GM18519 (cell line): ENCODE measurements at regions not wholly inside any gene's neighbourhood (a gene's known extent, or its start where the extent isn't known, plus 50 kb on each side); places are given as distances from the start of the nearest gene placed in this dataset.
"Not testable (repeated sequence)": the region's sequence is repeated elsewhere in the genome, so short reads cannot be mapped to it uniquely, and the experiment has no call there.

Source experiments
- ATAC-seq: cut with Tn5 transposase; IDR thresholded peaks from one replicate; pipeline ENCODE4 v1.9.1; 2021; ENCODE audit warnings: mild to moderate bottlenecking, moderate library complexity; ENCODE audit not compliant: unreplicated experiment, low FRiP score

DNA sequence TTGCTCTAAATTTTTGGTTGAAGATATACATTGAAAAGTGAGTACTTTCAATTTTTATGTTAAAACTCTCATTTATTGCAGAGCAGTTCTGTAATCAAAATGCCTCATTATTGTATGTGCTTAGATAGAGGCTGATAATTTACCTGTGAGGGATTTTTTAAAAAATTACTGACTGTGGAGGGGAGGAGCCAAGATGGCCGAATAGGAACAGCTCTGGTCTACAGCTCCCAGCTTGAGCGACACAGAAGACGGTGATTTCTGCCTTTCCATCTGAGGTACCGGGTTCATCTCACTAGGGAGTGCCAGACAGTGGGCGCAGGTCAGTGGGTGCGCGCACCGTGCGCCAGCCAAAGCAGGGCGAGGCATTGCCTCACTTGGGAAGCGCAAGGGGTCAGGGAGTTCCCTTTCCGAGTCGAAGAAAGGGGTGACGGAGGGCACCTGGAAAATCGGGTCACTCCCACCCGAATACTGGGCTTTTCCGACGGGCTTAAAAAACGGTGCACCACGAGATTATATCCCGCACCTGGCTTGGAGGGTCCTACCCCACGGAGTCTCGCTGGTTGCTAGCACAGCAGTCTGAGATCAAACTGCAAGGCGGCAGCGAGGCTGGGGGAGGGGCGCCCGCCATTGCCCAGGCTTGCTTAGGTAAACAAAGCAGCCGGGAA is 89.4 kb downstream of the DDX11 start:
- not testable (repeated sequence) for ATAC-seq

DNA sequence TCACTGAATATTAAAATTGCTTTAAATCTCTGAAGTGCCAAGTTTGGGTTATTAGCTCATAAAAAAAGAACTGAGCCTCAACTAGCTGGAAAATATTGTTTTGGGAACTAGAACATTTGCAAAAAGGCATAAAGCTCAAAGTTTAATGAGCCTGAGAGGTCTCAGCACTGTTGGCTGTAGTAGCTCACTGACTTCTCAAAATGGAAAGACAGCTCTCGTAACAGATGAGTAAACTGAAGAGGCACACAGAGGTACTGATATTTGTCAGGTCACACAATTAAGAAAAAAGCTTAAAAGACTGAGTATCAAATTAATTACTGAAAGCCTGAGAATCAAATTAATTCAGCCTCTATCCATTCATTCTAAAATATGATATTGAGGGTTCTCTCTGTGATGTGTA is 100.6 kb downstream of the DDX11 start:
- not testable (repeated sequence) for ATAC-seq

- not testable (repeated sequence) for ATAC-seq
Observed at GRCh38 chr12:31177514-31177913, 103.9 kb downstream of the DDX11 start.

DNA sequence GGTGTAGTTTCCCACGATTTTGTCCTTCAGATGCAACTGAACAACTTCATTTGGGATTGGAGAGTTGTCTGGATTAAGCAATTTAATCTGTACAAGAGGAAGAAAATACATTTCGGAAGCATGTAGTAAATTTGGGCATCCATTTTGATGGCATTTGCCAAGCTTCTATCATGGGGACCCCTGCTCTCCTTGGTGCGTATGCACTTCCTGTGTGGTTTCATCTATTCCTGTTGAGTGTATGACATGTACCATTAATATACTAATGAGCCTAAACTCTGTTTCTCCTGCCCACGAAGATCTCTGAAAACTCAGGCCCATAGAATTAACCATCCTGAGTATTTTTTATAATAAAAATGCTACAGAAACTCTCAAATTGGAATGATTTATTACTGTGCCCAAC is 105.2 kb downstream of the DDX11 start:
- not testable (repeated sequence) for ATAC-seq

- not testable (repeated sequence) for ATAC-seq
Observed at GRCh38 chr12:31179627-31180237, 106.1 kb downstream of the DDX11 start.

DNA sequence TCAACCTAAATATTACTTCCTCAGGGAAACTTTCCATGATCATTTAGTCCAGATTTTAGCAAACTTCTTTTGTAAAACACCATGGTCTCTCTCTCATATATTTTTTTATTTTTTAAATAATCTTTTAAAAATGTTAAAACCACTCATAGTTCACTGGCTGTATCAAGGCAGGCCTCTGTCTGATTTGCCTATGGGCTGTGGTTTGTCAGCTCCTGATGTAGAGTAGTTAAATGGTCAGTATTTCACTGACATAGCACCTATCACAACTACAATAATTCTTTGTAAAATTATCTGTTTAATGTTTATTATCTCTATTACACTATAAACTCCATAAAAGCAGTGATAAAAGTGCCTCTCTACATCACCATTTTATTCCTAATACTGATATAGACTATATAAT is 108.9 kb downstream of the DDX11 start:
- not testable (repeated sequence) for ATAC-seq

GRCh38 chr12:31183107-31183506 is 109.4 kb downstream of the DDX11 start:
- ATAC-seq, result not testable (repeated sequence)

DNA sequence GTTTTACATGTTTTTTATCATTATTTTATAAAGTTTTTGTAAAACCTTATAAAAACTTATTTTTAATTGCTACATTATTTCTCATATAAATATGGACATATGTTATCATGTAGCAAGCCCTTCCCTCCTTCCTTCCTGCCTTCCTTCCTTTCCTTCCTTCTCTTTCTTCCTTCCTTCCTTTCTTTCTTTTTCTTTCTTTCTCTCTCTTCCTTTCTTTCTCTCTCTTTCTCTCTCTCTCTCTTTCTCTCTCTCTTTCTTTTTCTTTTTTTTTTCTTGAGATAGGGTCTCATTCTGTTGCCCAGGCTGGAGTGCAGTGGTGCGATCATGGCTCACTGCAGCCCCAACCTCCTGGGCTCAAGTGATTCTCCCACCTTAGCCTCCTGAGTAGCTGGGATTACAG is 110.2 kb downstream of the DDX11 start:
- ATAC-seq, result not testable (repeated sequence)

DNA sequence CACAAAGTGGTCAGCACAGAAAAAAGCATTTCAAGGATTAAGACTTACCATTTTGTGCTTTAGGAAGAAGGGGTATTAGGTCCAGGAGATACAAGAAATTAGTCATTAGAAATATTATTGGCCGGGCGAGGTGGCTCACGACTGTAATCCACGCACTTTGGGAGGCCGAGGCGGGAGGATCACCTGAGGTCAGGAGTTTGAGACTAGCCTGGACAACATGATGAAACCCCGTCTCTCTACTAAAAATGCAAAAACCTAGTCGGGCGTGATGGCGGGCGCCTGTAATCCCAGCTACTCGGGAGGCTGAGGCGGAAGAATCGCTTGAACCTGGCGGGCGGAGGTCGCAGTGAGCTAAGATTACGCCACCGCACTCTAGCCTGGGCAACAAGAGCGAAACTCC is 111.0 kb downstream of the DDX11 start:
- not testable (repeated sequence) for ATAC-seq

DNA sequence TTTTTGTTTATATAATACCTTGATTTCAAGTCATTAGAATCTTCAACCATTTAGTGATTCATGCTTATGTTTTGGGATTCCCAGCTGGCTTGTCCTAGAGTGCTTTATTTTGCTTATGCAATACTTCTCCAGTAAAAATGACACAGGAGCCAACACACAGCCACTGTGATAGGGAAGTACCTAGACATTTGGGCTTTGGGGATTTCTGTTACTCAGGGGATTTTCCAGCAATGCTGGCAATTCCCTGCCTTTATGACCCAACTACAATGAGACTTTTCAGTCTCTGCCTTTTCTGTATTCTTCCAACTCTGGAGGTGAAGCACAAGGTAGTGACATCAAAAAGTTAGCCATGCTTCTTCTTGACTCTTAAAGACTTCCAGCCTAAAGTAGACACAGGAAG is 119.0 kb downstream of the DDX11 start:
- not testable (repeated sequence) for ATAC-seq

DNA sequence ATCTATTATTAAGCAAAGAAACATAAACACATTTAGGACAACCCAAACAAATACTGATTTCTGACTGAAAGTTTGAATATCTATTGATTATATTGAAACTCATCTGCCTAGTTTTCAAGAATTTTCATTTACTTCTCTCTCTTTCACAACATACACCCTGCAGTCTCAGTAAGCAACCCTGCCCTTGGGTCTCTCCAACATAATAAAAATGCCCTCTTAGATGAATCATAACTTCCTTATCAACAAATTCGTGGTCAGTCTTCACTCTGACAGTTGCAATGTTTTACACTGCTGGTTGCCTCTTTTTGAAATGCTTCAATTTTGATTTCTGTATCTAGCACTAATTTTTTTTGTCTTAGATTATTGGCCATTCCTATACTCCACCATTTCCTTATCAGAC is 122.0 kb downstream of the DDX11 start:
- not testable (repeated sequence) for ATAC-seq

DNA sequence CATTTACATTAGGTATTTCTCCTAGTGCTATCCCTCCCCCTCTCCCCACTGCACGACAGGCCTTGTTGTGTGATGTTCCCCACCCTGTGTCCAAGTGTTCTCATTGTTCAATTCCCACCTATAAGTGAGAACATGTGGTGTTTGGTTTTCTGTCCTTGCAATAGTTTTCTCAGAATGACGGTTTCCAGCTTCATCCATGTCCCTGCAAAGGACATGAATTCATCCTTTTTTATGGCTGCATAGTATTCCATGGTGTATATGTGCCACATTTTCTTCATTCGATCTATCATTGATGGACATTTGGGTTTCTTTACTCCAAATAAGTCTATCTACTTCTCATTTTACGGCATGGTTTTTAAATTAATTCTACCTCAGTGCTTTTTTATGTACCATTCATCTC is 125.8 kb downstream of the DDX11 start:
- ATAC-seq, result not testable (repeated sequence)

GRCh38 chr12:31201382-31201781 is 124.6 kb downstream of the SINHCAF start:
- no peak for ATAC-seq

DNA sequence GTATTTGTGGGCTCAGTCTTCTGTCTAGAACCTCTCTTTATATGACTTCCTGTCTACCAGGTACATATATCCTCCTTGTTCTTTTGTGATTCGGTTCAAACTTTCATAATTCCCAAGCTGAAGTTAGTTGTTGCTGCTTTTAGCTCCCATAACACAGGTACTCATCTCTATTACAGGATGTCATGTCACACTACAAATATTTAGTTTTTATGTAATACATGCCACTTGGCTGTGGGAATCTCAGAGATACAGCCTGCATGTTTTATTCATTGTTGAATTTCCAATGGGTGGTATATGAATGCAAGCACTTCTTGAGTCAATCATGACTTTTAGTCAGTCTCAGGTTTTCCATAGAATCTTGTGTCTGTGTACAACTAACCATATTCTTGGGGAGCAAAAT is 122.7 kb downstream of the SINHCAF start:
- ATAC-seq, result no peak

DNA sequence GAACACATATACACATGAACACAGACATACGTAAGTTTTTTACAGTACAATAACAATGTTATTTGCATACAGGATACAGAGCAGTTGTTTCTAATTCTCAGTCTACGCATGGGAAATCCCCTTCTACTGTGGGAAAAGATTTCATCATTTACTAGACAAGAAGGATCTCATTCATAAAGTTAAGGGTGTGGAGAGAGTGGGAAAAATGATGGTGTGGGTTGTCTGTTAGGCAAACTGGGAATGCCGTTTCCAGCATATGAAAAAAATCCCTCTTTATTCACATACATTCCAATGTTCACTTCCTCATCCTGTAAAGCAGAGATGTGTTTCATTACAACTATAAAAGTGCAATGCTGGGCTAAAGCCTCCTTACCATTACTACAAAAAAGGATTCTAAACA is 120.9 kb downstream of the SINHCAF start:
- ATAC-seq, result peak; percentile 94

GRCh38 chr12:31206038-31206670 is 119.8 kb downstream of the SINHCAF start:
- ATAC-seq, result no peak

DNA sequence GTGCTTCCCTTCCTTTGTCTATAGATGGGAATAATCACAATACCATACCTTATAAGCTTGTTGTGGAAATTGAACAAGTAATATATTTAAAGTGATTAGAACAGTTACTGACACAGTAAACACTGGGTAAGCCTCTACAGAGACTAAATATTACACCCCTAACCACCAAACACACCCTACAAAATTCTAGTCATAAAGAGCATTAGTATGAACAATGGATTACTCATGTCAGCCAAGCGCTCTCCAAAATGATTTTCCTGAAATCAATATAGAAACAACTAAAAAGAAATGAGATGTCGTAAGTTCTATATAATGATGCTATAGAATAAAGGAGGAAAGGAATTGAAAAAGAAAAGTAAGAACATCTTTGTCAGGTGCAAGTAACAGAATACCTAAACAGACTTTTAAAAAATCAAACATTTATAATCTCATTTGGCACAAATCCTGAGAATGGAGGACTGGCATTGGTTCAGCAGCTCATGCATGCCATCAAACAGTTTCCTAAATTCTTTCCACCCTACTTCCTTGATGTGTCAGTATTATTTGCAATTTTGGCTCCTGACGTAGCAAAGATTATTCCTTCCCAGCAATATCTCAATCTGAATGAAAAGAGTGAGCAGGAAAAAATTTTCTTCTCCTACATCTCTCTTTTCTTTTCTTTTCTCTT is 118.0 kb downstream of the SINHCAF start:
- ATAC-seq, result no peak

- no peak for ATAC-seq
Observed at GRCh38 chr12:31210104-31210503, 115.8 kb downstream of the SINHCAF start.

DNA sequence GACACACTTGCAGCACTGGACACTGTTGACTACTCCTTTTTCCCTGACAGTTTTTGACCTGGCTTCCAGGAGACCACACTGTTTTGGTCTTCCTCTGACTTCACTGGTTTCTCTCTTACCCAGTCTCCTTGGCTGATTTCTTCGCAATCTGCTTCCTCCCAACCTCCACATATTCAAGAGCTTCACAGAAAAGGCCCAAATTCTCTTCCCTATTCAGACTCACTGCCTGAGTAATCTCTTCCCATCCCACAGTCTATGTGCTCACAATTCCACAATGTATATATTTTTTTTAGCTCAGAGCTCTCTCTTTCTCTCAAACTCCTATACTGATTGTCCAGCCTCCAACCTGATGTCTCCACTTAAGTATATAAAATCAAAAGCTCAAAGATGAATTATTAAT is 115.4 kb downstream of the SINHCAF start:
- ATAC-seq, result no peak

DNA sequence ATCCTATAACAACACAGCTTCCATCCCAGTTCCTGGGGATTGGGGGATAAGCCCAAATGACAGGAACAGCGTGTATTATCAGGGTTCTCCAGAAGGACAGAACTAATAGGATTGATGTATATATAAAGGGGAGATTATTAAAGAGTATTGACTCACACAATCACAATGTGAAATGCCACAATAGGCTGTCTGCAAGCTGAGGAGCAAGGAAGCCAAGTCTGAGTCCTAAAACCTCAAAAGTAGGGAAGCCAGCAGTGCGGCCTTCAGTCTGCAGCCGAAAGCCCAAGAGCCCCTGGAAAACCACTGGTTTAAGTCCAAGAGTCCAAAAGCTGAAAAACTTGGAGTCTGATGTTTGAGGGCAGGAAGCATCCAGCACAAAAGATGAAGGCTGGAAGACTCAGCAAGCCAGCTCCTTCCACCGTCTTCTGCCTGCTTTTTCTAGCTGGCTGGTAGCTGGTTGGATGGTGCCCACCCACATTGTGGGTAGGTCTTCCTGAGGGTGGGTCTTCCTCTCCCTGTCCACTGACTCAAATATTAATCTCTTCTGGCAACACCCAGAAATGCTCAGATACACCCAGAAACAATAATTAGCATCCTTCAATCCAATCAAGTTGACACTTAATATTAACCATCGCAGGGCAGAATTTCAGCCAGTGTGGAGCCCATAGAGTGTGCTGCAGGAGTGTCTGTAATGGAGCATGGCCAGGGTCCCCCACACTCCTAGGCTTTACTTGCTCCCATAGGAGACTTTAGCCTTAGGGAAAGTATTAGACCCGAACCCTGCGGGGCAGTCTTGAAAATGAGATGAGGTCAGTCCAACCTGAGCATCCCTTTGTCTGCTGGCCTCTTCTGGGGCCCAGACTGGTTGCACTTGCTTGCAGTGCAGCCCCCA is 111.1 kb downstream of the SINHCAF start:
- ATAC-seq, result no peak
